DOHH2 (cell line): ENCODE measurements at regions not wholly inside any gene's neighbourhood (a gene's known extent, or its start where the extent isn't known, plus 50 kb on each side); places are given as distances from the start of the nearest gene placed in this dataset.

Experiments used
- EZH2phosphoT487 ChIP-seq: fragments of 200-600 bp; sonication (generic); IDR thresholded peaks from 2 replicates; pipeline ENCODE4 v1.6.1; 2017; ENCODE audit warnings: borderline replicate concordance, mild to moderate bottlenecking, antibody characterized with exemption, low read length, moderate library complexity, mixed read lengths
- TF ChIP-seq, protein P1 (sequence below): fragments of 200-600 bp; sonication (generic); IDR thresholded peaks from one replicate; pipeline ENCODE4 v1.5.1; 2014; ENCODE audit warnings: antibody characterized with exemption, mild to moderate bottlenecking, low read depth, low read length; ENCODE audit not compliant: poor library complexity, severe bottlenecking

- TF ChIP-seq, protein P1, sequence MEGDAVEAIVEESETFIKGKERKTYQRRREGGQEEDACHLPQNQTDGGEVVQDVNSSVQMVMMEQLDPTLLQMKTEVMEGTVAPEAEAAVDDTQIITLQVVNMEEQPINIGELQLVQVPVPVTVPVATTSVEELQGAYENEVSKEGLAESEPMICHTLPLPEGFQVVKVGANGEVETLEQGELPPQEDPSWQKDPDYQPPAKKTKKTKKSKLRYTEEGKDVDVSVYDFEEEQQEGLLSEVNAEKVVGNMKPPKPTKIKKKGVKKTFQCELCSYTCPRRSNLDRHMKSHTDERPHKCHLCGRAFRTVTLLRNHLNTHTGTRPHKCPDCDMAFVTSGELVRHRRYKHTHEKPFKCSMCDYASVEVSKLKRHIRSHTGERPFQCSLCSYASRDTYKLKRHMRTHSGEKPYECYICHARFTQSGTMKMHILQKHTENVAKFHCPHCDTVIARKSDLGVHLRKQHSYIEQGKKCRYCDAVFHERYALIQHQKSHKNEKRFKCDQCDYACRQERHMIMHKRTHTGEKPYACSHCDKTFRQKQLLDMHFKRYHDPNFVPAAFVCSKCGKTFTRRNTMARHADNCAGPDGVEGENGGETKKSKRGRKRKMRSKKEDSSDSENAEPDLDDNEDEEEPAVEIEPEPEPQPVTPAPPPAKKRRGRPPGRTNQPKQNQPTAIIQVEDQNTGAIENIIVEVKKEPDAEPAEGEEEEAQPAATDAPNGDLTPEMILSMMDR: no peak
- TF ChIP-seq EZH2phosphoT487: no peak
Observed at GRCh38 chr11:69976794-69977193, 101.3 kb upstream of the ANO1 start.
